HG03460 (cell line): ENCODE measurements at regions not wholly inside any gene's neighbourhood (a gene's known extent, or its start where the extent isn't known, plus 50 kb on each side); places are given as distances from the start of the nearest gene placed in this dataset.
"Not testable (repeated sequence)": the region's sequence is repeated elsewhere in the genome, so short reads cannot be mapped to it uniquely, and the experiment has no call there.

ENCODE experiments used
- ATAC-seq: cut with Tn5 transposase; IDR thresholded peaks from one replicate; pipeline ENCODE4 v1.9.1; 2021; ENCODE audit not compliant: unreplicated experiment

DNA sequence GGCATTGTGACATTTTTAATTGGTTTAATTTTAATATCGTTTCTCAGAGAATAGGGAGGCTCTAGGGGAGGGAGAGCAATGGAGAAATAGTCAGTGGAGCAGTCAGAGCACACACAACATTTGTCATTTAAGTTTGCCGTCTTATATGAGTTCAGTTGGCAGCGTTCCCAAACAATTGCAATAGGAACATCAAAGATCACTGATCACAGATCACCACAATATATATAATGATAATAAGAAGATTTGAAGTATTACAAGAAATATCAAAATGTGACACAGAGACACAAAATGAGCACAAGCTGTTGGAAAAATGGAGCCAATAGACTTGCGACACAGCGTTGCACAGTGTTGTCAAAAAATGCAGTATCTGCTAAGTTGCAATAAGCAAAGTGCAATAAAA, 303.7 kb downstream of the CDH19 start:
- no peak for ATAC-seq

GRCh38 chr18:66280470-66280869, 323.4 kb downstream of the CDH19 start:
- ATAC-seq, result no peak

DNA sequence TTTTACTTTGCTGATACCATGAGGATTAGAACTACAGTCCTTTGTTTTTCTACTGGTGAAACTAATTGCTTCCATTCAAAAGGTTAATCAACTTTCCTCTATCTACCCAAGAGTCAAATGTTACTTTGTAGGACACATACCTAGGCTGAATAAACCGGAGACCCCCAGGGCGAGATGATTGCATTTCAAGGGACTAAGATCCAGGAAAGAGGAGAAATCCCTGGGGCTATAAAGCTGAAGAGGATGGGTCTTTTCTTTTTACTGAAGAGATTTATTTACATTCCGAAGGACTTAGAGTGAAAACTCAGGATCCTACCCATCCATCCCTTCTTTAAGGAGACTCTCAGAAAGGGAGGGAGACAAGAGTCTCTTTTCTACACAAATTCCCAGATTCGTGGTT, 331.9 kb downstream of the CDH19 start:
- no peak for ATAC-seq

- ATAC-seq, result no peak
Observed at GRCh38 chr18:66264130-66264529, 339.8 kb downstream of the CDH19 start.

DNA sequence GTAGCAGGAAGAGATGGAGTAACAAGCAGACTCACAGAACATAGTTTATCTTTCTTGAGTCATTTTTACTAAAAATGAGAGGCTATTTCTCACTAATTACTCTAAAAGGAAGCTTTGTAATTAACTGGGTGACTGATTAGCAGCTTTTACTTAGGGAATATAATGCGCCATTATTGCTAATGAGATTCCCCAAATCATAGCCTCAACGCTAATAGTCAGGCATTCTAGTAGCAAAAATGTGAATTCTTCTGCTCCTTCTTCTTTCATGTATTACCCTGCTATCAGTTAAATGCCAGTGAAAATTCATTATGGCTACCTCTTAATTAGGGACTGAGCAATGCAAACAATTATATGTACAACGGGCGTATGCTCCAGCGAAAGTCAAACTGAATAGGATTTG, 349.8 kb downstream of the CDH19 start:
- no peak for ATAC-seq

DNA sequence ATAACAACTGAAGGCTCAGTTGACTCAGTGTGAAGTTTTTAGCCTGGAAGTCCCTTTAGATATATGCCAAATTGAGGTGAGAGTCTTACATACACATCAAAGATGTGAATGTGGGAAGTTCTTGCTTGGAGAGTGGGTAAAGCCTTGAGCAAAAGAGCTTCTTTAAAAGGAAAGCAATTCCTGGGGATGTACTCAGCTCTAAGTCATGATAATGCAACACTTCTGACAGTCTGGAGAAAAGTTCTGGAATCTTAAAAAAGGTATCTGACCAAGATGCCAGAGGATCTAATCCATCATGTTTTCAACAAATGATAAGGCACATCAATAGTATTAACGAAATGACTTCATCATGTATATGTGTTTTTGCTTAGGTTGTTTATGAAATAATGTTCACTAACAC, 351.2 kb downstream of the CDH19 start:
- no peak for ATAC-seq

- ATAC-seq, result no peak
Observed at GRCh38 chr18:66235206-66235605, 368.7 kb downstream of the CDH19 start.

DNA sequence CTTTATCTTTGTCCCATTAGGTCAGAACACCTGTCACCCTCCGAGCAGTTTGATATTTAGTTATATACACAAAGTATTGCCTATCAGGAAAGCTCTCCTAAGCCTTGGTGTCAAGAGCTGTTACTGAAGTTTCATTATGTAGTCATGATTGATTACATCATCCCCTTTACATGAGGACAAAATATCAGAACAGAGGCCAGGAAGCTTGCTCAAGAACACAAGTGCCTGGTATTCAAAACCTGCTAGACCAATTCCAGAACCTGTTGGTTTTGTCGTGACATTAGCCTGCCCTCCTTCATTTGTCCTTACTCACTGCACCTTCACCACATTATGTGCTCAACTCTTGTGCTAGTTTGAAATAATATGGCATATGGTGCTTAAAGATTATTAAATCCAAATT, 377.1 kb downstream of the CDH19 start:
- ATAC-seq, result no peak

- ATAC-seq, result not testable (repeated sequence)
Observed at GRCh38 chr18:66223317-66223716, 380.6 kb downstream of the CDH19 start.

- ATAC-seq, result no peak
Observed at GRCh38 chr18:66222174-66222573, 381.7 kb downstream of the CDH19 start.

GRCh38 chr18:66219817-66220216, 384.1 kb downstream of the CDH19 start:
- ATAC-seq, result no peak

DNA sequence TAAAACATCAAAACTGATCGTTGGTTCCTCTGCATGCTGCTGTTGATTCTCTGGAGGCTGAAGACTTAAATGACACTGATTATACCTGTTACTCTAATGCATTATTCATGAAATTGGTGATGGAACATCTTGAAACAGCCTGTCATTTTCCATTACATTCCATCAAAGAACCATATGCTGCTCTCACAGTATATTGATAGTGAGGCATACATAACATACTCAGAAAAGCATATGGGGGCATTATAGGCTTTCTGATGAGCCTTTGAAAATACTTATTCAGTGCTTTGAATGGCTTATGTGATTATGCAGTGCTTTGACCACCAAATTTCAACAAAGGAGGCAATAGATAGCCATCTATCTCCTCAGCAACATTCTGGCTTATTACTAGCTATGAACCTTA, 392.1 kb downstream of the CDH19 start:
- ATAC-seq, result no peak

DNA sequence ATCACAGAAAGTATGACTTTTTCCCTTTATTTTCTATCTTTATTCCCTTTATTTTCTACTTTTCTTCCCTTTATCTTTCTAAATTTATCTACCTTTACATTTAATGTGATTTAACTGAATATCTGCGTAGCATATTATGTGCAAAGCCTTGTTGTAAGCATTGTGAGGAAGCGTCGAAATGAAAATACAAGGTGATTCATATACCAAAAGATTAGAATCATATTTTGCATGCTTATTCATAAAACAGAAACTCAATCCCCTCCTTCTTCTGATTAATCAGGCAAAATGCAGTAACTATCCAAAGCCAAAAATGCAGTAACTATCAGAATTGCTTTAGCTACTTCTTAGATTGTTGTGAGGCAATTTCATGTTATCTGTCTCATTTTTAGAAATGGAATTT, 393.0 kb downstream of the CDH19 start:
- ATAC-seq, result no peak

DNA sequence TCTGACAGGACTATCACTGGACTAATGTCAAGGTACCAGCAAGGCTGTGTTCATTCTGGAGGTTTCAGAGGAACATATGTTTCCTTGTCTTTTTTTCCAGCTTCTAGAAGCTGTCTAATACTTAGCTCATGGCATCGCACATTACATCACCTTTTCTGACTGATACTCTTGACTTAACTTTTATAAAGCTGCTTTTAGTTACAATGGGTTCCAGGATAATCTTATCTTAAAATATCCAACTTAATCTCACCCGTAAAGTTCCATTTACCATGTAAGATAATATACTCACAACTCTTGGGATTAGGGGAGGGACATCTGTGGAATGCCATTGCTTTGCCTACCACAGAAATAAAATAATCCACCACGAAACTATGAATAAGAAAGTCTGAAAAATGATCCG, 394.2 kb downstream of the CDH19 start:
- ATAC-seq, result no peak

DNA sequence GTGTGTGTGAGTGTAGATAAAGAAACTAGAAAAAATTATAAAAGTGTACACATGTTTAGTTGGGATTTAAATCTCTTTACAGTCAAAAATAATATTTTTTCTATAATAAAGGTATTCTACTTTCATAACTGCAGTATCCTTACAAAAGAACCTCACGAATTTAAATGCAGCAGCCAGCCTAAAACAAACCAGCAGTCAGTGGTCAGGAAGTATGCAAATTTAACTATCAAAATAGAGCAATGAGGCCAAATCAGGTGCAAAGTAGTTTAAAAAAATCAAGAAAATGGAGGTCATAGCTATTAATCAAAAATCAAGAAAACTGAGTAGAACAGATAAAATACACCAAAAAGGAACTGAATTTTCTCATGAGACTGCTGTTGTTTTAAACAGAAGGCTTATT, 407.1 kb downstream of the CDH19 start:
- no peak for ATAC-seq

- no peak for ATAC-seq
Observed at GRCh38 chr18:66193938-66194337, 410.0 kb downstream of the CDH19 start.

DNA sequence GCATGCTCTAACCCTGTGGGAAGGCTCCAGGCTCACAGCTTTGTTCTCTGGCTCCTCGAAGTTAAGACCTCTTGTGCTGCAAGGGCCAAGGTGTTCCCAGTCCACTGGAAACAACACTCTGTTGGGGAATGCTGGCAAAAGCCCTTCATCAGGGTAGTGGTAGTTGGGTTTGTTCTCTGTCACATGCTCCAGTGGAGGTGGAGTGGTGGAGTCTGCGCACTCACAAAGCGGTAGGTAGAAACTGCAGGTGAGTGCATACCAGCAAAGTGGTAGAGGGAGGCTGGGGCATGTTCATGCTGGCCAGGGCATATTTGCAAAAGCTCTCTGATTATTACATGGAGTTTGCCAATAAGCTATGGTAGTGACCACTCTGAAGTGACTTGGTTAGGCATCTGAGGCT, 410.5 kb downstream of the CDH19 start:
- no peak for ATAC-seq

DNA sequence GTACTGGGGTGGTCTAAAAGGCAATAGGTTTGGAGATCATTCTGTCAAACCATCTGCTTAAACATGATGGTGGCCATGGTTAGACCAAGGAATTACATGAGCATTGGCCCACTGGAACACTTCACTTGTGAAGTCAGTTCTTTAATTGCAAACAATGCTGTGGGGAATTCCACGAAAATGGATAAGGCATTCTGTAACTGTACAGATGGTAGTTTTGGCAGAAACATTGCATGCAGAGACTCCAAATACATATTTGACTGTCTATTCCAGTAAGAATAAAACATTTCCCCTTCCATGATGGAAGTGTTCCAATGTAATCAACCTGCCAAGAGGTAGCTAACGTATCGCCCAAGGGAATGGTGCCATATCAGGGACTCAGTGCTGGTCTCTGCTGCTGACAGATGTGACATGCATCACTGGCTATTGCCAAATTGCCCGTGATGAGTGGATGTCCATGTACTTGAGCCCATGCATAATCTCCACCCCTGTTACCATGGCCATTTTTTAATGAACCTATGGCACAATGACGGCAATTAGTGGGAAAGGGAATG, 417.9 kb downstream of the CDH7 start:
- ATAC-seq, result no peak

- ATAC-seq, result no peak
Observed at GRCh38 chr18:66167829-66168684, 417.2 kb downstream of the CDH7 start.

DNA sequence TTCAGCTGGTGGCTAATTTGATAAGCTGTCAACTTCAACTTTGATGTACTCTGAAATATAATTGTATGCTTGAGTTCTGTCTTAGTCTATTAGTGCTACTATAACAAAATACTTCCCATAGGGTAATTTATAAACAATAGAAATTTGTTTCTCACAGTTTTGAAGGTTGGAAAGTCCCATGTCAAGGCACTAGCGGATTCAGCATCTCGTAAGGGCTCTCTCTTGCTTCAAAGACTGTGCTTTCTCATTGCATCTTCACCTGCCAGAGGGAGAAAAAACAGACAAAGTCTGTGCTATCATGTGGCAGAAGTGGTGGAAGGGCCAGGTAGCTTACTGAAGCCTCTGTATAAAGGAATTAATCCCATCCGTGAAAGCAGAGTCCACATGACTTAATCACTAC, 409.2 kb downstream of the CDH7 start:
- ATAC-seq, result no peak

GRCh38 chr18:66159451-66159850, 408.6 kb downstream of the CDH7 start:
- ATAC-seq, result no peak

GRCh38 chr18:66156946-66157687, 406.3 kb downstream of the CDH7 start:
- ATAC-seq, result no peak
